Neural cell (in vitro differentiated cells): ENCODE measurements at regions not wholly inside any gene's neighbourhood (a gene's known extent, or its start where the extent isn't known, plus 50 kb on each side); places are given as distances from the start of the nearest gene placed in this dataset.

Source experiments
- H2AFZ ChIP-seq: fragments of 200-600, 300-800 bp; sonication (generic), shearing (Covaris generic); 2 replicates; pipeline ENCODE4 v1.6.0; 2014; ENCODE audit warnings: low read depth, mild to moderate bottlenecking, antibody characterized with exemption, low read length, moderate library complexity
- H3F3A ChIP-seq: fragments of 200-600 bp; shearing (Covaris generic); 2 replicates; pipeline ENCODE4 v1.6.1; 2016; ENCODE audit warnings: mild to moderate bottlenecking, moderate library complexity, mixed read lengths, antibody characterized with exemption, low read length; ENCODE audit not compliant: insufficient read depth, poor library complexity, severe bottlenecking
- H3K27ac ChIP-seq: fragments of 200-600, 300-800 bp; sonication (generic), shearing (Covaris generic); 2 replicates; pipeline ENCODE4 v1.5.1; 2014; ENCODE audit warnings: mild to moderate bottlenecking, low read length, moderate library complexity
- H3K27me3 ChIP-seq: fragments of 300-800, 200-600 bp; sonication (generic), shearing (Covaris generic); 2 replicates; pipeline ENCODE4 v1.6.0; 2014; ENCODE audit warnings: mild to moderate bottlenecking, low read depth, low read length, moderate library complexity; ENCODE audit not compliant: insufficient read depth
- H3K36me3 ChIP-seq: fragments of 300-800, 200-600 bp; sonication (generic), shearing (Covaris generic); 2 replicates; pipeline ENCODE4 v1.5.1; 2014; ENCODE audit warnings: mild to moderate bottlenecking, antibody characterized with exemption, low read length, moderate library complexity; ENCODE audit not compliant: insufficient read depth
- H3K4me2 ChIP-seq: fragments of 300-800, 200-600 bp; sonication (generic), shearing (Covaris generic); 2 replicates; pipeline ENCODE4 v1.6.0; 2014; ENCODE audit warnings: mild to moderate bottlenecking, low read length
- H3K4me3 ChIP-seq: fragments of 300-800, 200-600 bp; sonication (generic), shearing (Covaris generic); 2 replicates; pipeline ENCODE4 v1.5.1; 2014; ENCODE audit warnings: mild to moderate bottlenecking, low read length, moderate library complexity
- H3K79me2 ChIP-seq: fragments of 200-600 bp; shearing (Covaris generic); replicated peaks from 2 replicates; pipeline ENCODE4 v1.6.0; 2014; ENCODE audit warnings: mild to moderate bottlenecking, low read length, moderate library complexity; ENCODE audit not compliant: insufficient read depth
- H3K9ac ChIP-seq: fragments of 300-800, 200-600 bp; sonication (generic), shearing (Covaris generic); 2 replicates; pipeline ENCODE4 v1.6.1; 2016; ENCODE audit warnings: mild to moderate bottlenecking, low read length, mixed read lengths
- H3K9me2 ChIP-seq: fragments of 200-600 bp; shearing (Covaris generic); 2 replicates; pipeline ENCODE4 v1.6.1; 2016; ENCODE audit warnings: mild to moderate bottlenecking, low read length, mixed read lengths; ENCODE audit not compliant: insufficient read depth
- H3K9me3 ChIP-seq: fragments of 200-600, 300-800 bp; sonication (generic), shearing (Covaris generic); 2 replicates; pipeline ENCODE4 v1.6.1; 2016; ENCODE audit warnings: mild to moderate bottlenecking, mixed run types, low read length, moderate library complexity, mixed read lengths
- H4K20me1 ChIP-seq: fragments of 200-600 bp; shearing (Covaris generic); 2 replicates; pipeline ENCODE4 v1.6.1; 2016; ENCODE audit warnings: mild to moderate bottlenecking, mixed run types; ENCODE audit not compliant: insufficient read depth
- CTCF ChIP-seq: fragments of 450-650 bp; IDR thresholded peaks from 2 replicates; pipeline ENCODE4 v1.5.1; 2014; ENCODE audit warnings: antibody characterized with exemption, mild to moderate bottlenecking, moderate library complexity; ENCODE audit not compliant: poor library complexity, severe bottlenecking
- EP300 ChIP-seq: fragments of 450-650 bp; conservative IDR thresholded peaks from 2 replicates; pipeline ENCODE4 v1.6.1; 2014; ENCODE audit warnings: antibody characterized with exemption, mild to moderate bottlenecking, moderate library complexity; ENCODE audit not compliant: poor library complexity, severe bottlenecking
- EZH2 ChIP-seq: fragments of 200-600, 300-800 bp; shearing (Covaris generic), sonication (generic); IDR thresholded peaks from 2 replicates; pipeline ENCODE4 v1.6.1; 2014; ENCODE audit warnings: antibody characterized with exemption, low read length, borderline replicate concordance, mild to moderate bottlenecking; ENCODE audit not compliant: insufficient read depth, poor library complexity, severe bottlenecking
- MXI1 ChIP-seq: fragments of 450-650 bp; conservative IDR thresholded peaks from 2 replicates; pipeline ENCODE4 v1.6.1; 2014; ENCODE audit warnings: antibody characterized with exemption, mild to moderate bottlenecking; ENCODE audit not compliant: poor library complexity, severe bottlenecking
- POLR2AphosphoS5 ChIP-seq: IDR thresholded peaks from 2 replicates; pipeline ENCODE4 v1.6.1; 2012
- RAD21 ChIP-seq: fragments of 450-650 bp; conservative IDR thresholded peaks from 2 replicates; pipeline ENCODE4 v1.6.1; 2014; ENCODE audit warnings: antibody characterized with exemption, mild to moderate bottlenecking, moderate library complexity
- REST ChIP-seq: IDR thresholded peaks from 2 replicates; pipeline ENCODE4 v1.6.1; 2012; ENCODE audit warnings: borderline replicate concordance
- SMC3 ChIP-seq: fragments of 450-650 bp; conservative IDR thresholded peaks from 2 replicates; pipeline ENCODE4 v1.6.1; 2014; ENCODE audit warnings: antibody characterized with exemption, mild to moderate bottlenecking, moderate library complexity; ENCODE audit not compliant: poor library complexity
- TAF1 ChIP-seq: IDR thresholded peaks from 2 replicates; pipeline ENCODE4 v1.6.1; 2012; ENCODE audit warnings: low read depth

- H3K9me3 ChIP-seq = peaks cover 4% of the 10 kb centered on the region
- no peak overlapping the region for H2AFZ ChIP-seq
- TF ChIP-seq TAF1 (no peak), REST (no peak), RAD21 (no peak), POLR2AphosphoS5 (no peak), EZH2 (no peak), MXI1 (no peak), EP300 (no peak), SMC3 (no peak), CTCF (no peak)
- H3K36me3 ChIP-seq = no peaks in the 10 kb centered on the region
- no peaks in the 10 kb centered on the region for H4K20me1 ChIP-seq
- H3K4me3 ChIP-seq = no peak overlapping the region
- no peaks in the 10 kb centered on the region for H3K79me2 ChIP-seq
- H3K4me2 ChIP-seq = no peak overlapping the region
- no peak overlapping the region for H3K9ac ChIP-seq
- no peaks in the 10 kb centered on the region for H3K27me3 ChIP-seq
- H3K27ac ChIP-seq = no peak overlapping the region
- no peaks in the 10 kb centered on the region for H3F3A ChIP-seq
- H3K9me2 ChIP-seq = no peaks in the 10 kb centered on the region
Measured at GRCh38 chr9:120330031-120330430, 249.9 kb downstream of the CDK5RAP2 start.

- Histone ChIP-seq H3K36me3 (no peaks in the 10 kb centered on the region), H3K9me2 (no peaks in the 10 kb centered on the region), H3K9ac (no peak overlapping the region), H3K27me3 (no peaks in the 10 kb centered on the region), H3K9me3 (peaks cover 4% of the 10 kb centered on the region), H3F3A (no peaks in the 10 kb centered on the region), H2AFZ (no peak overlapping the region), H3K4me3 (no peak overlapping the region), H3K79me2 (no peaks in the 10 kb centered on the region), H3K27ac (no peak overlapping the region), H3K4me2 (no peak overlapping the region), H4K20me1 (no peaks in the 10 kb centered on the region)
- no peak for TF ChIP-seq REST
- TF ChIP-seq EP300 = no peak
- TF ChIP-seq MXI1 = no peak
- no peak for TF ChIP-seq RAD21
- TF ChIP-seq POLR2AphosphoS5 = no peak
Measured at GRCh38 chr9:120327322-120327721, 252.6 kb downstream of the CDK5RAP2 start.
